Caco-2 (cell line): ENCODE measurements at regions not wholly inside any gene's neighbourhood (a gene's known extent, or its start where the extent isn't known, plus 50 kb on each side); places are given as distances from the start of the nearest gene placed in this dataset.

ENCODE experiments used
- BruUV-seq: library from RNA; stranded (reverse); fragments of 400-500 nt; replicated peaks from 2 replicates; lab custom pipeline; 2021; lab: Mats Ljungman, UMichigan
- CTCF ChIA-PET: fragments of 300-600 bp; sonication (Branson Sonifier 250); formaldehyde crosslinking; loops from one replicate; lab custom pipeline; 2022; ENCODE audit warnings: antibody characterized with exemption; lab: Charles Lee
- POLR2A ChIA-PET: fragments of 300-600 bp; sonication (Branson Sonifier 250); formaldehyde crosslinking; loops from one replicate; lab custom pipeline; 2022; ENCODE audit warnings: antibody characterized with exemption; lab: Charles Lee
- DNase-seq, 2 experiments: peaks; one replicate each; pipeline versions ENCODE4 v3.0.0 to v3.0.0-alpha.2; 2020 to 2022
- H3K27me3 ChIP-seq: replicated peaks from 2 replicates; pipeline ENCODE4 v1.6.0; 2011; ENCODE audit warnings: low read length; ENCODE audit not compliant: control insufficient read depth, insufficient read depth
- H3K36me3 ChIP-seq: 2 replicates; pipeline ENCODE4 v1.5.1; 2011; ENCODE audit warnings: low read length; ENCODE audit not compliant: control insufficient read depth, insufficient read depth
- H3K4me1 ChIP-seq: fragments of 250-450 bp; sonication (Bioruptor Pico); 2 replicates; pipeline ENCODE4 v1.5.1; 2020; ENCODE audit warnings: mild to moderate bottlenecking
- H3K4me3 ChIP-seq: 2 replicates; pipeline ENCODE4 v1.5.1; 2011; ENCODE audit warnings: low read depth, mild to moderate bottlenecking, control low read depth, low read length
- H3K9me3 ChIP-seq: fragments of 250-450 bp; sonication (Bioruptor Pico); 2 replicates; pipeline ENCODE4 v1.5.1; 2020; ENCODE audit warnings: mild to moderate bottlenecking, moderate library complexity
- H3K27ac Mint-ChIP-seq: one replicate; pipeline ENCODE4 v1.8.0; 2022; ENCODE audit warnings: mixed read lengths; ENCODE audit not compliant: unreplicated experiment
- H3K27me3 Mint-ChIP-seq: one replicate; pipeline ENCODE4 v1.8.0; 2022; ENCODE audit warnings: mixed read lengths; ENCODE audit not compliant: insufficient read depth, unreplicated experiment
- H3K36me3 Mint-ChIP-seq: one replicate; pipeline ENCODE4 v1.8.0; 2022; ENCODE audit warnings: mild to moderate bottlenecking, mixed read lengths; ENCODE audit not compliant: insufficient read depth, unreplicated experiment
- H3K4me1 Mint-ChIP-seq: one replicate; pipeline ENCODE4 v1.8.0; 2022; ENCODE audit warnings: low read depth, mixed read lengths; ENCODE audit not compliant: unreplicated experiment
- H3K4me3 Mint-ChIP-seq: one replicate; pipeline ENCODE4 v1.8.0; 2022; ENCODE audit warnings: mild to moderate bottlenecking, moderate library complexity, mixed read lengths; ENCODE audit not compliant: unreplicated experiment
- H3K9me3 Mint-ChIP-seq: one replicate; pipeline ENCODE4 v1.8.0; 2022; ENCODE audit warnings: mixed read lengths; ENCODE audit not compliant: unreplicated experiment
- CTCF ChIP-seq, 2 experiments: fragments of 200-600 bp in 1 of 2; IDR thresholded peaks; 1 replicate in 1 of 2; 2 replicates in 1 of 2; pipeline versions ENCODE4 v1.5.1 to v1.8.0; 2011 to 2022; ENCODE audit warnings: antibody characterized with exemption in 1 of 2, control low read depth in 1 of 2, inconsistent platforms in 1 of 2, low read depth in 1 of 2, low read length in 1 of 2, mild to moderate bottlenecking in 1 of 2, moderate library complexity in 1 of 2; ENCODE audit not compliant: insufficient read depth in 1 of 2, severe bottlenecking in 1 of 2, unreplicated experiment in 1 of 2
- intact Hi-C: fragments of 100-400 bp; cut with micrococcal nuclease; formaldehyde crosslinking; loops from one replicate; pipeline ENCODE4 v1.10.0; 2022; ENCODE audit not compliant: unreplicated experiment

GRCh38 chr5:124054564-124054963, 542.6 kb downstream of the CSNK1G3 start:
- intact Hi-C loops: no loop called here

DNA sequence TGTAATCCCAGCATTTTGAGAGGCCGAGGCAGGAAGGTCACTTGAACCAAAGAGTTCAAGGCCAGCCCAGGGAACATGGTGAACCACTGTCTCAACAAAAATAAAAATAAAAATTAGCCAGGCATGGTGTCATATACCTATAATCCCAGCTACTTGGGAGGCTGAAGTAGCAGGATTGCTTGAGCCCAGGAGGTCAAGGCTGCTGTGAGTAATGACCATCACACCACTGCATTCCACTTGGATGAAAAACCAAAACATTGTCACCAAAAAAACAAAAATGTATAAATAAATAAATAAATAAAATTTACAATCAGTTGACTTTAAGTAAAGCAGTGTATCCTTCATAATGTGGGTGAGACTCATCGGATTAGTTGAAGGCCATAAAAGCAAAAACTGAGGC, 541.4 kb downstream of the CSNK1G3 start:
- Mint-ChIP-seq H3K4me1 (peaks cover 5% of the 10 kb centered on the region), H3K36me3 (no peaks in the 10 kb centered on the region), H3K4me3 (no peak overlapping the region), H3K27me3 (no peaks in the 10 kb centered on the region), H3K27ac (no peak overlapping the region), H3K9me3 (no peaks in the 10 kb centered on the region)
- ChIA-PET CTCF (no interaction called here), POLR2A (no interaction called here)
- Histone ChIP-seq H3K27me3 (no peaks in the 10 kb centered on the region), H3K36me3 (no peaks in the 10 kb centered on the region), H3K9me3 (no peaks in the 10 kb centered on the region), H3K4me3 (no peak overlapping the region), H3K4me1 (no peaks in the 10 kb centered on the region)
- no peak for TF ChIP-seq CTCF (IDR thresholded peaks at IDR 0.05; ENCODE audit: insufficient read depth in 1 of 2, low read depth in 1 of 2, low read length in 1 of 2, severe bottlenecking in 1 of 2, unreplicated experiment in 1 of 2)
- intact Hi-C loops: no loop called here
- no peak for DNase-seq
- BruUV-seq: no TSS peak

More at GRCh38 chr5:124054564-124054963, 542.6 kb downstream of the CSNK1G3 start:
- H3K4me1 Mint-ChIP-seq: peaks cover 5% of the 10 kb centered on the region
- TF ChIP-seq CTCF (IDR thresholded peaks at IDR 0.05; ENCODE audit: insufficient read depth in 1 of 2, low read depth in 1 of 2, low read length in 1 of 2, severe bottlenecking in 1 of 2, unreplicated experiment in 1 of 2): no peak
- H3K36me3 Mint-ChIP-seq: no peaks in the 10 kb centered on the region
- H3K9me3 Mint-ChIP-seq: no peaks in the 10 kb centered on the region
- Histone ChIP-seq H3K4me3 (no peak overlapping the region), H3K9me3 (no peaks in the 10 kb centered on the region), H3K4me1 (no peaks in the 10 kb centered on the region), H3K36me3 (no peaks in the 10 kb centered on the region), H3K27me3 (no peaks in the 10 kb centered on the region)
- ChIA-PET CTCF (no interaction called here), POLR2A (no interaction called here)
- BruUV-seq: no TSS peak
- H3K4me3 Mint-ChIP-seq: no peak overlapping the region
- H3K27ac Mint-ChIP-seq: no peak overlapping the region
- H3K27me3 Mint-ChIP-seq: no peaks in the 10 kb centered on the region
- DNase-seq: no peak

DNA sequence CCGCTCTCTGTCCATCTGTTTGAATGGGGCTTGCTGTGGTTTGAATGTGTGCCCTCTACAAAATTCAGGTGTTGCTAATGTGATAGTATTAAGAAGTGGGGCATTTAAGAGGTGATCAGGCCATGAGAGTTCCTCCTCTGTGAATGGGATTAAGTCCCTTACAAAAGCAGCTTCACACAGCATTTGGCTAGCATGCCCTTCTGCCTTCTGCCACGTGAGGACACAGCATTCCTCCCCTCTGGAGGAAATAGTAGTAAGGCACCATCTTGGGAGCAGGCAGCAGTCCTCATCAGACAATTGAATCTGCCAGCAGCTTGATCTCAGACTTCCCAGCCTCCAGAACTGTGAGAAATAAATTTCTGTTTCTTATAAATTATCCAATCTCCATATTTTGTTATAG, 540.2 kb downstream of the CSNK1G3 start:
- H3K4me3 ChIP-seq: no peak overlapping the region
- no peaks in the 10 kb centered on the region for H3K36me3 ChIP-seq
- H3K4me1 ChIP-seq: no peaks in the 10 kb centered on the region
- Mint-ChIP-seq H3K27me3 (no peaks in the 10 kb centered on the region), H3K27ac (no peak overlapping the region), H3K9me3 (no peaks in the 10 kb centered on the region), H3K4me1 (peaks cover 4% of the 10 kb centered on the region), H3K36me3 (no peaks in the 10 kb centered on the region), H3K4me3 (no peak overlapping the region)
- ChIA-PET CTCF (no interaction called here), POLR2A (no interaction called here)
- DNase-seq: no peak
- intact Hi-C loops: no loop called here
- TF ChIP-seq CTCF (IDR thresholded peaks at IDR 0.05; ENCODE audit: insufficient read depth in 1 of 2, low read depth in 1 of 2, low read length in 1 of 2, severe bottlenecking in 1 of 2, unreplicated experiment in 1 of 2): no peak
- BruUV-seq: no TSS peak
- H3K27me3 ChIP-seq: no peaks in the 10 kb centered on the region
- H3K9me3 ChIP-seq: no peaks in the 10 kb centered on the region
